GM19239 (cell line): ENCODE measurements at regions not wholly inside any gene's neighbourhood (a gene's known extent, or its start where the extent isn't known, plus 50 kb on each side); places are given as distances from the start of the nearest gene placed in this dataset.

Experiments
- DNase-seq: peaks from one replicate; pipeline ENCODE4 v3.0.0; 2011; ENCODE audit warnings: low spot score; ENCODE audit not compliant: insufficient read length
- FAIRE-seq: peaks from 2 replicates; lab custom pipeline; 2011; peaks lifted over from hg19 to GRCh38; lab: Jason Lieb, UNC

DNA sequence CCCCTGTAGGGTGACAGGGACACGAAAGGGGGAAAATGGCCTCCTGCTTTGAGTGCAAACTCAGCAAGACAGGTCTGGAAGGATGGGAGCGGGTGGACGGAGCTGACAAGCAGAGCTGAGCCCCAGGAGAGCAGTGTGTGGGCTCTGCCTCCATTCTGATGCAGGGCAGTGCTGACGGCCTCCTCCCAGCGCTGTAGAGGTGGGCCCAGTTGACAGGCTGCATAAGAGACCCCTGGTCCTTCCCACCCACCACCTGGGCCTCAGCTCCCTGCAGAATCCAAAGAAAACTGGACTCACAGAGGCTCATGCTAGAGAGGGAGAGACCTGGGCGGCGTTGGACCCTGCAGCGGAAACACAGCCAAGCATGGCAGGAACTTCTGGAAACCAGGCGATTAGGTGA lies 1113.4 kb downstream of the BRD1 start:
- DNase-seq (no peak), FAIRE-seq (no peak)

DNA sequence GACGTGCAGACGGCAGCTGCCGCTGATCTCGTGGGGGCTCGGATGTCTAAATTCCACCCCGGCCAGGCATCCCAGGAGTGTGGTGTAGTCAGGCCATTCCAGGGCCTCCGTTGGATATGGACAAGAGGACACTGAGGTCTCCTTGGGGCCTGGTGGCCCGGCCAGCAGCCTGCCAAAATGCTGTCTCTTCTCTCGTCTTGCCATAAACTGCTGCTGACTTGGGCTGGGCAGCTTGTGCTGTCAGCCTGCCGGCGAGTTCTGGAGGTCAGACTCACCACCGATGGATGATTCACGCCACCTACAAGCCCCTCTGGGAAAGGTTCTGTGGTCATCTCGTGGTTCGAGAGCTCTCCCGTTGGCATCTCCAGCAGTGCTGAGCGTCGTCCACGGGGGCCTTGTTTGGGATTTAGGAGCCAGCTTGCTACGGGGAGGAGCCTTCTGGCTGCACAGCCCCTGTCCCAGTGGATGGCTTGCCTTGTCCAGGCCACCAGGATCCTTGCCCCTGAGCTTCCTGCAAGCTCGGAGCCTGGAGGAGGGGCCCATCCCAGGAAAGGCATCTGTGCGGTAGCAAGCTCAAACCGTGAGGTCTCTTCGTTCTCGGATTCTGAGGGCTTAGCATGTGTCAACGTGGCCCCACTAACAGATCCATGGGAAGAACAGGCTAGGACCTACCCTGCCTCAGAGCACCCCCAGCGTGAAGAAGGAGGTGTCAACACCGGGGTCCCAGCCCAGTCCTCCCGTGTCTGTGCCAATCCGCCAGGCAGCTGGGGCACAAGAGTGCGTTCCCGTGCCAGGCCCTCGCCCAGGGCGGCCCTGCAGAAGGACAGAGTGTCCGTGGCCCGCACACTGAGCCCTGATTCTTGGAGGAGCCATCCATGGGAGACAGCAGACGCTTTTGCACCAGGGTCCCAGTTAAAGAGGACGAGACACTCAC lies 1114.1 kb downstream of the BRD1 start:
- no peak for DNase-seq
- FAIRE-seq = no peak

- FAIRE-seq = no peak
- DNase-seq = no peak
Measured at GRCh38 chr22:48712558-48713271, 1115.0 kb downstream of the BRD1 start.

GRCh38 chr22:48711669-48712068 lies 1116.0 kb downstream of the BRD1 start:
- no peak for DNase-seq
- FAIRE-seq = no peak

GRCh38 chr22:48711031-48711431 lies 1116.6 kb downstream of the BRD1 start:
- no peak for FAIRE-seq

GRCh38 chr22:48710410-48710809 lies 1117.3 kb downstream of the BRD1 start:
- DNase-seq = no peak
- FAIRE-seq = no peak

More at GRCh38 chr22:48711031-48711431, 1116.6 kb downstream of the BRD1 start:
- no peak for DNase-seq

- FAIRE-seq = no peak
- no peak for DNase-seq
Measured at GRCh38 chr22:48709976-48710375, 1117.7 kb downstream of the BRD1 start.

- FAIRE-seq (no peak), DNase-seq (no peak)
Measured at GRCh38 chr22:48709453-48709852, 1118.2 kb downstream of the BRD1 start.

DNA sequence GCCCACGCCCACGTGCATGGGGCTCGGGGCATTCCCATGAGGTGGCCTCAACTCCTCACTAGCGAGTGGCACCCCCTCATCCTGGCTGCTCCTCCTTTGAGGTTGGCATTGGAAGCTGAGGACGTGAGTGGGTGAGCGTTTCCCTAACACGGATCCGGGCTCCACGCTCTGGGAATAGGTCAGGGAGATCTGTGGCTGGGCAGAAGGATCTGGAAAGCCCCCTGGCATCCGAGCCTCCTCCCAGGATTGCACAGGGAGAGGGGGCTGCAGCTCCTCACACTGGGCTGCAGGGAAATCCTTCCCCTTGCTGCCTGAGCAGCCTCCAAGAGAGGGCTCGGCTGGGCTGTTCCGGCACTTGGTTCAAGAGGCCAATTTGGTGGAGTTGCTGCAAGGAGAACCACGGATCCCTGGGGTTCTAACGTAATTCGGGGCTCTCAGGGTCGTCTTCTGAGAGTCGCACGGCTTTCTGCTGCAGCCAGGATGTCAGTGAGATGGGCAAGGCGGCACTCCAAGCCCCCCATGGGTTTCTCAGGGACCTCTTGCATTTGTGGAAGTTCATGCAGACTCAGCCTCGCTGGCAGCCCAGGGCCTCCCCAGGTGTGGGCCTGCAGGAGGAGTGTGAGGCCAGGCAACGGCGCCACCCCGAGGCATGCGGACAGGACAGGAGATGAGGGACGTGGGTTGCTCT lies 1119.0 kb downstream of the BRD1 start:
- FAIRE-seq (no peak), DNase-seq (no peak)

- no peak for FAIRE-seq
- no peak for DNase-seq
Measured at GRCh38 chr22:48707763-48708557, 1119.7 kb downstream of the BRD1 start.

- FAIRE-seq (no peak), DNase-seq (no peak)
Measured at GRCh38 chr22:48706934-48707762, 1120.5 kb downstream of the BRD1 start.

DNA sequence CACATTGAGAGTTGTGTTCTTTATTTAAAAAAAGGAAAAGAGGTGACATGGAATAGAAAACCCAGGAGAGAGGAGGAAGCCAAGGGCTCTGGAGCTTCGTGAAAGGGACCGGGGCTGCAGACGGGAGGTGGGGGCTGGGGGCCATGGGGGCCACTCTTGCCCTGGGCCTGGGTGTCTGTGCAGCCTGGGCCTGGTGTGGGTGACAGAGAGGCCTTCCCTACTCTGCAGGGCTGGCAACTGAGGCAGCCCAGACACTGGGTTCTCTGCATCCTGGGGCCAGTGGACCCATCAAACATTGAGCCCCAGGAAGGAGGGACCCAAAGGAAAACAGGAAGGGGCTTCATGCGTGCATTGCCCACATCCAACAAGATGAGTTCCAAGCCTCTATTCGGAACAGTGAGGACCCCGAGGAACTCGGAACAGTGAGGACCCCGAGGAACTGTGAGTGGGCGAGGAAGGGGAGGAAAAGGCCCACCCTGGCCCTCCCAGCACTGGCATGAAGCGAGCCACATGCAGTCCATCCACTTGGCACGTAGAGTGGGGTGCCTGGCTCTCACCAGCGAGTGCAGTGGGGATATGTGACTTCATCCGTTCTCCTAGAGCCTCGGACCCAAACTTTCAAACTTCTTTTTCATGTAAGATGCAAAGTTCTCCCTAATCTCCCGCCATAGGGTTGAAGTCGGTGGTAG lies 1121.6 kb downstream of the BRD1 start:
- DNase-seq = no peak
- no peak for FAIRE-seq

- DNase-seq (no peak), FAIRE-seq (no peak)
Measured at GRCh38 chr22:48705159-48705916, 1122.3 kb downstream of the BRD1 start.

DNA sequence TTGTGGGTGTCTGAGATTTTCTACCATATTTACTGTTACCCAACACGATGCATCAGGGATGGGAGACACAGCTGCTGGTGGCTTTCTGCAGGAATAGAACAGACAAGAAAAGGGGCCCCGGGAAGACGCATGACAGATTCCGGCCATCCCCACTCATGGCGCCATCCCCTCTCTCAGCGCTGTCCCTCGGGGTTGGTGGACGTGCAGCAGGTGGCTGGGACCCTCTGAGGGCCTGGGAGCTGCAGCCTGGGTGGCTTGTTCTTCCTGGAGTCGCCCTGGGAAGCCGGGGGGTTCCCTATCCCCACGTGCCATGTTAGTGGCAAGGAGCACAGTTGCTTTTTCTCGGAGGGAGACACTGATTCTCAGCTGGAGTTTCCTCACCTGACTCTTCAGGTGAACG lies 1123.3 kb downstream of the BRD1 start:
- FAIRE-seq (no peak), DNase-seq (no peak)

- FAIRE-seq (no peak), DNase-seq (no peak)
Measured at GRCh38 chr22:48703265-48703941, 1124.3 kb downstream of the BRD1 start.

GRCh38 chr22:48702573-48703264 lies 1125.0 kb downstream of the BRD1 start:
- FAIRE-seq = no peak
- DNase-seq = no peak
